ENCODE measurements at regions not wholly inside any gene's neighbourhood (a gene's known extent, or its start where the extent isn't known, plus 50 kb on each side); places are given as distances from the start of the nearest gene placed in this dataset.

DNA sequence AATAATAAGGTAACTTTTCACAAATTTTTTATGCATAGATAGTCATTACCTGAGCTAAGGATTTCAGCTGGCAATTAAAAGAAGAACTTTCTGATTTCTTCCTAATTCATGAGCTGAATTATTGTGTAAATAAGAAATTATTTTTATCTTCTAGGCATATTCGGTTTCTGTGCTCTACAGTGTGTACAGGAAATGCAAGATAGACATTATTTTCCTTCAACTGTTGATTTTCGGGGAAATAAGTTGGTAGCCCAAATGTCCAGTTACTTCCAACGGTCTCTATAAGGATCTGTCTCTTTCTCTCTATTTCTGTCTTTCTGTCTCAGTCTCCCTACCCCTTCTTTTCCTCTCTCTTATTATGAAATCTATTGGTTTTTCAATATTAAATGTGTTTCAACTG lies 137.3 kb upstream of the CLNK start:
- no peak for DNase-seq (ENCODE audit: extremely low spot score, unreplicated experiment)
- no peaks in the 10 kb centered on the region for H3K4me1 Mint-ChIP-seq (ENCODE audit: unreplicated experiment)
- no peaks in the 10 kb centered on the region for H3K36me3 Mint-ChIP-seq (ENCODE audit: unreplicated experiment)
- no peaks in the 10 kb centered on the region for H3K9me3 Mint-ChIP-seq (ENCODE audit: unreplicated experiment)
- TF ChIP-seq, protein P1, sequence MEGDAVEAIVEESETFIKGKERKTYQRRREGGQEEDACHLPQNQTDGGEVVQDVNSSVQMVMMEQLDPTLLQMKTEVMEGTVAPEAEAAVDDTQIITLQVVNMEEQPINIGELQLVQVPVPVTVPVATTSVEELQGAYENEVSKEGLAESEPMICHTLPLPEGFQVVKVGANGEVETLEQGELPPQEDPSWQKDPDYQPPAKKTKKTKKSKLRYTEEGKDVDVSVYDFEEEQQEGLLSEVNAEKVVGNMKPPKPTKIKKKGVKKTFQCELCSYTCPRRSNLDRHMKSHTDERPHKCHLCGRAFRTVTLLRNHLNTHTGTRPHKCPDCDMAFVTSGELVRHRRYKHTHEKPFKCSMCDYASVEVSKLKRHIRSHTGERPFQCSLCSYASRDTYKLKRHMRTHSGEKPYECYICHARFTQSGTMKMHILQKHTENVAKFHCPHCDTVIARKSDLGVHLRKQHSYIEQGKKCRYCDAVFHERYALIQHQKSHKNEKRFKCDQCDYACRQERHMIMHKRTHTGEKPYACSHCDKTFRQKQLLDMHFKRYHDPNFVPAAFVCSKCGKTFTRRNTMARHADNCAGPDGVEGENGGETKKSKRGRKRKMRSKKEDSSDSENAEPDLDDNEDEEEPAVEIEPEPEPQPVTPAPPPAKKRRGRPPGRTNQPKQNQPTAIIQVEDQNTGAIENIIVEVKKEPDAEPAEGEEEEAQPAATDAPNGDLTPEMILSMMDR (IDR thresholded peaks at IDR 0.05), result no peak
- H3K4me3 Mint-ChIP-seq (ENCODE audit: unreplicated experiment), result no peak overlapping the region
- H3K27me3 Mint-ChIP-seq (ENCODE audit: unreplicated experiment), result no peaks in the 10 kb centered on the region
- H3K27ac Mint-ChIP-seq (ENCODE audit: unreplicated experiment), result no peak overlapping the region

DNA sequence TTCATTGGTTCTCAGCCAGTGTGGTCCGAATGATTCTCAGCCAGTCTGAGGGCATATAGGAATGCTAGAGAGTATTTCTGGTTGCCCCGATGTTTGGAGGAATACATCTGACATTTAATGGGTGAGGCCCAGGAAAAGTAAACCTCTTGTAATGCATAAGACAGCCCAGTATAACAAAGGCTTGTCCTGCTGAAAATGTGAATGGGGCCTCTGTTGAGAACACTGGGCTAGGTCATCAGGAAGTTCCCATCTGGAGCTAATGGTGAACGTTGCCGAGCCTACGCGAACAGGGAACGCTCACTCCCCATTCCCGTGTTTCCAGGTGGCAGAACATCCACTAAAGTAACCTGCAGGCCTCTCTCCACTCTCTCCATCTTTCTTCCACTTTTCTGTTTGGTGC lies 132.0 kb upstream of the CLNK start:
- Mint-ChIP-seq H3K36me3 (ENCODE audit: unreplicated experiment) (no peaks in the 10 kb centered on the region), H3K27me3 (ENCODE audit: unreplicated experiment) (peaks cover under 1% of the 10 kb centered on the region), H3K4me3 (ENCODE audit: unreplicated experiment) (no peak overlapping the region), H3K27ac (ENCODE audit: unreplicated experiment) (no peak overlapping the region), H3K9me3 (ENCODE audit: unreplicated experiment) (peaks cover 7% of the 10 kb centered on the region), H3K4me1 (ENCODE audit: unreplicated experiment) (peaks cover 7% of the 10 kb centered on the region)
- no peak for DNase-seq (ENCODE audit: extremely low spot score, unreplicated experiment)
- TF ChIP-seq, protein P1 (IDR thresholded peaks at IDR 0.05), result no peak

DNA sequence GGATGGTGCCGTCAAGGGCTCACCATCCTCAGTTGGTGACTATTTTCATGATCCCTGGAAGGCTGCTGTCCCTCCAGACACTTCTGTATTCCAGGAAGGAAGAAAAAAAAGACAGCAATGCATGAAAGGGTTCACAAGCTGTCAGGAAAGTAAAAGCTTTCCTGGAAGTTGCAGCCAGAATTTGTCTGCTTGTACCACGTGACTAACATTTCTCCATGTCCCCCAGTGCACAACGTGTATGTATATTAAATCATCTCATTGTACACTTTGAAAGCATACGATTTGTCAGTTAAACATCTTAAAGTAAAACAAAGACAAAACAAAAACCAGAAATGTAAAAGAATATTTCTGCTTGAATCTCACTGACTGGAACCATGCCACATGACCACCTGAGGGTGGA lies 127.4 kb upstream of the CLNK start:
- DNase-seq (ENCODE audit: extremely low spot score, unreplicated experiment), result no peak
- Mint-ChIP-seq H3K36me3 (ENCODE audit: unreplicated experiment) (no peaks in the 10 kb centered on the region), H3K4me3 (ENCODE audit: unreplicated experiment) (no peak overlapping the region), H3K27me3 (ENCODE audit: unreplicated experiment) (peaks cover 3% of the 10 kb centered on the region), H3K27ac (ENCODE audit: unreplicated experiment) (no peak overlapping the region), H3K4me1 (ENCODE audit: unreplicated experiment) (peaks cover 7% of the 10 kb centered on the region), H3K9me3 (ENCODE audit: unreplicated experiment) (peaks cover 13% of the 10 kb centered on the region)
- TF ChIP-seq, protein P1 (IDR thresholded peaks at IDR 0.05), result no peak

DNA sequence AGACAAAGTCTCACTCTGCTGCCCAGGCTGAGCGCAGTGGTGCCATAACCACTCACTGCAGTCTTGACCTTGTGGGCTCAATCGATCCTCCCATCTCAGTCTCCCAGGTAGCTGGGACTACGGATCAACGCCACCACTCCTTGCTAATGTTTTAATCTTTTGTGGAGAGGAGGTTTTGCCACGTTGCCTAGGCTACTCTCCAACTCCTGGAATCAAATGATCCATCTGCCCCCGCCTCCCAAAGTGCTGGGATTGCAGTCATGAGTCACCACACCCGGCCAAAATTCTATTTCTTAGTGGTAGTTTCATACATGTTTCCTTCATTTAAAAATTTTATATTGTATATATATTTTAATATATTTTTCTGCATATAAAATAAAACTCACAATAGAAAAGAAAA lies 125.8 kb upstream of the CLNK start:
- H3K36me3 Mint-ChIP-seq (ENCODE audit: unreplicated experiment), result no peaks in the 10 kb centered on the region
- TF ChIP-seq, protein P1 (IDR thresholded peaks at IDR 0.05), result no peak
- peaks cover 7% of the 10 kb centered on the region for H3K4me1 Mint-ChIP-seq (ENCODE audit: unreplicated experiment)
- H3K27ac Mint-ChIP-seq (ENCODE audit: unreplicated experiment), result no peak overlapping the region
- peaks cover 13% of the 10 kb centered on the region for H3K9me3 Mint-ChIP-seq (ENCODE audit: unreplicated experiment)
- H3K27me3 Mint-ChIP-seq (ENCODE audit: unreplicated experiment), result peaks cover 3% of the 10 kb centered on the region
- DNase-seq (ENCODE audit: extremely low spot score, unreplicated experiment), result no peak
- no peak overlapping the region for H3K4me3 Mint-ChIP-seq (ENCODE audit: unreplicated experiment)

DNA sequence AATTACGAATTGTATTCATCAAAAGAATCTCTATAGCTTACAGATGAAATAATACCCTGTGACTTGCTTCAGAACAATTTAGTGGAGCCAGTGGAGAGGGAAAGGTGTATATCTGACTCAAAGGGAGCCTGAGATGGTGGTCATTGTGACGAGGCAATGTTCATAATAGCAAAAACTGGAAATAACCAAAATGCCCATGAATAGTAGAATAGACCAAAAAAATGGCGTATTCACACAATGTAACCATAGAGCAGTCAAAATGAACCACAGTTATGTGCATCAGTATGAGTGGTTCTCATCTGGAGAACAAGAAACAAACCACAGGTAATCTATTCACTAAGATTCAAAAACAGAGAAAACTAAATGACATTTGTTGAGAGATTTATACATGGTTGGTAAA lies 125.3 kb upstream of the CLNK start:
- Mint-ChIP-seq H3K4me3 (ENCODE audit: unreplicated experiment) (no peak overlapping the region), H3K9me3 (ENCODE audit: unreplicated experiment) (peaks cover 13% of the 10 kb centered on the region), H3K27ac (ENCODE audit: unreplicated experiment) (no peak overlapping the region), H3K36me3 (ENCODE audit: unreplicated experiment) (no peaks in the 10 kb centered on the region), H3K4me1 (ENCODE audit: unreplicated experiment) (peaks cover 7% of the 10 kb centered on the region), H3K27me3 (ENCODE audit: unreplicated experiment) (peaks cover 3% of the 10 kb centered on the region)
- TF ChIP-seq, protein P1 (IDR thresholded peaks at IDR 0.05), result no peak
- no peak for DNase-seq (ENCODE audit: extremely low spot score, unreplicated experiment)
